Ureter (tissue), 1 donor: ENCODE measurements at regions not wholly inside any gene's neighbourhood (a gene's known extent, or its start where the extent isn't known, plus 50 kb on each side); places are given as distances from the start of the nearest gene placed in this dataset.

Experiments used
- DNase-seq: peaks from one replicate; pipeline ENCODE4 v3.0.0-alpha.2; 2020; ENCODE audit warnings: low spot score
- donor health status: DM: yes; HTN: yes; CAD: no.

GRCh38 chr5:10849278-10849677, 88.2 kb upstream of the DAP start:
- DNase-seq: no peak

GRCh38 chr5:10844016-10844415, 83.0 kb upstream of the DAP start:
- DNase-seq: no peak

- no peak for DNase-seq
Observed at GRCh38 chr5:10842823-10843222, 81.8 kb upstream of the DAP start.

GRCh38 chr5:10839916-10840599, 79.0 kb upstream of the DAP start:
- DNase-seq: no peak

- no peak for DNase-seq
Observed at GRCh38 chr5:10839118-10839517, 78.1 kb upstream of the DAP start.

GRCh38 chr5:10838038-10838437, 77.0 kb upstream of the DAP start:
- no peak for DNase-seq

- no peak for DNase-seq
Observed at GRCh38 chr5:10836986-10837385, 76.0 kb upstream of the DAP start.

- DNase-seq: no peak
Observed at GRCh38 chr5:10834695-10835094, 73.7 kb upstream of the DAP start.

- DNase-seq: no peak
Observed at GRCh38 chr5:10832987-10833386, 72.0 kb upstream of the DAP start.

GRCh38 chr5:10832421-10832820, 71.4 kb upstream of the DAP start:
- no peak for DNase-seq

- DNase-seq: no peak
Observed at GRCh38 chr5:10831419-10831818, 70.4 kb upstream of the DAP start.

GRCh38 chr5:10828241-10828640, 67.2 kb upstream of the DAP start:
- DNase-seq: no peak

- no peak for DNase-seq
Observed at GRCh38 chr5:10827571-10827970, 66.5 kb upstream of the DAP start.

- DNase-seq: no peak
Observed at GRCh38 chr5:10826971-10827370, 65.9 kb upstream of the DAP start.

- no peak for DNase-seq
Observed at GRCh38 chr5:10825897-10826644, 65.0 kb upstream of the DAP start.

- no peak for DNase-seq
Observed at GRCh38 chr5:10812218-10812617, 51.2 kb upstream of the DAP start.
